Transverse colon (tissue), 1 donor: ENCODE measurements at regions not wholly inside any gene's neighbourhood (a gene's known extent, or its start where the extent isn't known, plus 50 kb on each side); places are given as distances from the start of the nearest gene placed in this dataset.

ENCODE experiments used
- EP300 ChIP-seq: sonication (generic); formaldehyde crosslinking; IDR thresholded peaks from one replicate; pipeline ENCODE4 v1.6.1; 2017; ENCODE audit warnings: antibody characterized with exemption, low read depth
- POLR2A ChIP-seq: fragments of 450-650 bp; IDR thresholded peaks from one replicate; pipeline ENCODE4 v1.6.1; 2016; ENCODE audit warnings: antibody characterized with exemption, mild to moderate bottlenecking, moderate library complexity

DNA sequence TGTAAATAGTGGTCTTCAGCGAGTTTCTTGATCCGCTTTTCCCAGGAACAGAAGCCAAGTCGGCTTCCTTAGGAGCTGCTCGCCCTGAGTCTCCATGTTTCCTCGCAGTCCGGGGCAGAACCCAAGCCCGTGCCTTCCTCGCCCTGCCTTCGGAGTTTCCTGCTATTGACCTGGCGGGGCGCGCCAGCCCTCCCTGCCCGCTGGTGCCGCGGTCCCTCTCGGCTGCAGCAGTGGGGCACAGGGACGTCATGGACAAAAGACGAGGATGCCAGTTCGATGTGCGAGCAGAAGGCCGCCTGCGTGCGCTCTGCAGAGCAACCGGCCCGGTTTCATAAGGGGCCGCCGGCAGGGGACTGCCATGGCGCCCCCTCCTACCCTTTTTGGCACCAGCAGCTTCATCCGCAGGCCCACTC lies 156.6 kb downstream of the TM9SF2 start:
- no peak for TF ChIP-seq POLR2A
- no peak for TF ChIP-seq EP300
